ENCODE measurements at regions not wholly inside any gene's neighbourhood (a gene's known extent, or its start where the extent isn't known, plus 50 kb on each side); places are given as distances from the start of the nearest gene placed in this dataset.

GRCh38 chr11:93049740-93050139, 80.3 kb downstream of the MTNR1B start:
- TF ChIP-seq CTCF (IDR thresholded peaks at IDR 0.05) = no peak
- TF ChIP-seq EP300 (IDR thresholded peaks at IDR 0.05; ENCODE audit: low read depth) = no peak
- no peak for TF ChIP-seq POLR2AphosphoS5 (IDR thresholded peaks at IDR 0.05)
